IMR-90 (cell line): ENCODE measurements at regions not wholly inside any gene's neighbourhood (a gene's known extent, or its start where the extent isn't known, plus 50 kb on each side); places are given as distances from the start of the nearest gene placed in this dataset.

Source experiments
- ATAC-seq: fragments of 200-7000 bp; cut with Tn5 transposase; 2 replicates; pipeline ENCODE4 v1.9.1; 2020; ENCODE audit warnings: low read depth, mild to moderate bottlenecking, moderate library complexity
- BruUV-seq: library from RNA; stranded (reverse); fragments of 400-500 nt; replicated peaks from 2 replicates; lab custom pipeline; 2021; lab: Mats Ljungman, UMichigan
- CTCF ChIA-PET: fragments of 300-600 bp; formaldehyde crosslinking; extraction: SDS; loops from one replicate; lab custom pipeline; 2021; ENCODE audit warnings: antibody characterized with exemption; lab: Yijun Ruan, JAX
- POLR2A ChIA-PET: fragments of 300-600 bp; sonication (Branson Sonifier 250); formaldehyde crosslinking; loops from one replicate; lab custom pipeline; 2022; ENCODE audit warnings: antibody characterized with exemption; ENCODE audit not compliant: unreplicated experiment; lab: Charles Lee
- DNase-seq: peaks from one replicate; pipeline ENCODE4 v3.0.0; 2013
- H2AFZ ChIP-seq: replicated peaks from 2 replicates; pipeline ENCODE3; 2013; ENCODE audit warnings: low read length, mild to moderate bottlenecking; ENCODE audit not compliant: poor library complexity
- H2AK5ac ChIP-seq: 2 replicates; pipeline ENCODE4 v1.6.1; 2013; ENCODE audit warnings: low read depth, low read length, inconsistent platforms
- H2AK9ac ChIP-seq: replicated peaks from 2 replicates; pipeline ENCODE3; 2013; ENCODE audit warnings: mild to moderate bottlenecking, low read depth, low read length, moderate library complexity; ENCODE audit not compliant: poor library complexity
- H2BK120ac ChIP-seq: 2 replicates; pipeline ENCODE4 v1.6.1; 2013; ENCODE audit warnings: low read depth, low read length, inconsistent platforms
- H2BK15ac ChIP-seq: 3 replicates; pipeline ENCODE4 v1.6.1; 2013; ENCODE audit warnings: low read depth, low read length, inconsistent platforms
- H2BK20ac ChIP-seq: 2 replicates; pipeline ENCODE4 v1.6.1; 2013; ENCODE audit warnings: low read depth, mild to moderate bottlenecking, inconsistent platforms, low read length, moderate library complexity
- H2BK5ac ChIP-seq: 2 replicates; pipeline ENCODE4 v1.6.1; 2013; ENCODE audit warnings: mild to moderate bottlenecking, low read depth, low read length, inconsistent platforms; ENCODE audit not compliant: poor library complexity, severe bottlenecking
- H3K14ac ChIP-seq: replicated peaks from 2 replicates; pipeline ENCODE4 v1.6.1; 2013; ENCODE audit warnings: low read depth, low read length, inconsistent platforms
- H3K18ac ChIP-seq: 2 replicates; pipeline ENCODE4 v1.6.1; 2013; ENCODE audit warnings: low read depth, low read length, control low read depth
- H3K23ac ChIP-seq: 2 replicates; pipeline ENCODE4 v1.6.1; 2013; ENCODE audit warnings: low read depth, low read length, inconsistent platforms
- H3K27ac ChIP-seq: 2 replicates; pipeline ENCODE4 v1.5.1; 2013; ENCODE audit warnings: mild to moderate bottlenecking, control low read depth, low read length; ENCODE audit not compliant: insufficient read depth
- H3K27me3 ChIP-seq: 2 replicates; pipeline ENCODE4 v1.6.1; 2013; ENCODE audit warnings: low read length; ENCODE audit not compliant: control insufficient read depth, insufficient read depth
- H3K36me3 ChIP-seq: 2 replicates; pipeline ENCODE4 v1.6.1; 2013; ENCODE audit warnings: low read length, mixed read lengths; ENCODE audit not compliant: control insufficient read depth, insufficient read depth
- H3K4ac ChIP-seq: 2 replicates; pipeline ENCODE4 v1.6.1; 2013; ENCODE audit warnings: low read depth, low read length, inconsistent platforms
- H3K4me1 ChIP-seq: 2 replicates; pipeline ENCODE4 v1.6.1; 2013; ENCODE audit warnings: low read length, mixed read lengths; ENCODE audit not compliant: control insufficient read depth, insufficient read depth
- H3K4me2 ChIP-seq: 2 replicates; pipeline ENCODE4 v1.6.1; 2013; ENCODE audit warnings: low read depth, mild to moderate bottlenecking, control low read depth, low read length, moderate library complexity
- H3K4me3 ChIP-seq: 2 replicates; pipeline ENCODE4 v1.5.1; 2013; ENCODE audit warnings: low read depth, mild to moderate bottlenecking, control low read depth, low read length, moderate library complexity; ENCODE audit not compliant: insufficient read depth
- H3K56ac ChIP-seq: 2 replicates; pipeline ENCODE4 v1.6.1; 2013; ENCODE audit warnings: low read length, inconsistent platforms; ENCODE audit not compliant: insufficient read depth; ENCODE audit errors: extremely low read depth
- H3K79me1 ChIP-seq, 2 experiments: 2 replicates each; pipeline ENCODE4 v1.6.1; 2013; ENCODE audit warnings: low read length in 2 of 2, inconsistent platforms in 1 of 2, low read depth in 1 of 2
- H3K9ac ChIP-seq: 2 replicates; pipeline ENCODE4 v1.6.1; 2013; ENCODE audit warnings: low read depth, low read length, control low read depth
- H3K9me1 ChIP-seq: 2 replicates; pipeline ENCODE4 v1.6.1; 2013; ENCODE audit warnings: low read length, inconsistent platforms; ENCODE audit not compliant: insufficient read depth
- H3K9me3 ChIP-seq: 2 replicates; pipeline ENCODE4 v1.6.1; 2013; ENCODE audit warnings: low read length; ENCODE audit not compliant: control insufficient read depth, insufficient read depth
- H4K20me1 ChIP-seq: 2 replicates; pipeline ENCODE4 v1.6.1; 2013; ENCODE audit warnings: low read length, inconsistent platforms; ENCODE audit not compliant: insufficient read depth
- H4K5ac ChIP-seq: 2 replicates; pipeline ENCODE4 v1.6.1; 2013; ENCODE audit warnings: mild to moderate bottlenecking, low read depth, low read length, control low read depth
- H4K8ac ChIP-seq, 2 experiments: 2 replicates each; pipeline ENCODE4 v1.6.1; 2013; ENCODE audit warnings: low read depth in 2 of 2, low read length in 2 of 2, control low read depth in 1 of 2, inconsistent platforms in 1 of 2
- H4K91ac ChIP-seq: 2 replicates; pipeline ENCODE4 v1.6.1; 2013; ENCODE audit warnings: low read depth, low read length, inconsistent platforms; ENCODE audit not compliant: insufficient read depth
- BHLHE40 ChIP-seq: fragments of 150-350 bp; IDR thresholded peaks from 2 replicates; pipeline ENCODE4 v1.6.1; 2016; ENCODE audit warnings: mild to moderate bottlenecking, low read depth, low read length
- CEBPB ChIP-seq: IDR thresholded peaks from 2 replicates; pipeline ENCODE4 v1.6.1; 2012; ENCODE audit warnings: low read depth, low read length, improper control_type of control experiment
- CHD1 ChIP-seq: IDR thresholded peaks from 2 replicates; pipeline ENCODE4 v1.6.1; 2012; ENCODE audit warnings: low read depth, low read length, improper control_type of control experiment
- MXI1 ChIP-seq: IDR thresholded peaks from 2 replicates; pipeline ENCODE4 v1.6.1; 2012; ENCODE audit warnings: low read depth, mild to moderate bottlenecking, low read length, moderate library complexity, borderline replicate concordance
- dilution Hi-C: fragments of 300-500 bp; cut with HindIII; formaldehyde crosslinking; loops from one replicate; pipeline ENCODE4 v1.14.3; 2018; ENCODE audit warnings: low sequenced_read_pairs; ENCODE audit not compliant: unreplicated experiment
- in situ Hi-C: fragments of 300-500 bp; cut with MboI; formaldehyde crosslinking; loops from 3 replicates; pipeline ENCODE4 v1.14.3; 2019; ENCODE audit warnings: low sequenced_read_pairs, inconsistent platforms, mixed read lengths
- intact Hi-C: fragments of 100-400 bp; cut with micrococcal nuclease; formaldehyde crosslinking; loops from 2 replicates; pipeline ENCODE4 v1.10.0; 2022

DNA sequence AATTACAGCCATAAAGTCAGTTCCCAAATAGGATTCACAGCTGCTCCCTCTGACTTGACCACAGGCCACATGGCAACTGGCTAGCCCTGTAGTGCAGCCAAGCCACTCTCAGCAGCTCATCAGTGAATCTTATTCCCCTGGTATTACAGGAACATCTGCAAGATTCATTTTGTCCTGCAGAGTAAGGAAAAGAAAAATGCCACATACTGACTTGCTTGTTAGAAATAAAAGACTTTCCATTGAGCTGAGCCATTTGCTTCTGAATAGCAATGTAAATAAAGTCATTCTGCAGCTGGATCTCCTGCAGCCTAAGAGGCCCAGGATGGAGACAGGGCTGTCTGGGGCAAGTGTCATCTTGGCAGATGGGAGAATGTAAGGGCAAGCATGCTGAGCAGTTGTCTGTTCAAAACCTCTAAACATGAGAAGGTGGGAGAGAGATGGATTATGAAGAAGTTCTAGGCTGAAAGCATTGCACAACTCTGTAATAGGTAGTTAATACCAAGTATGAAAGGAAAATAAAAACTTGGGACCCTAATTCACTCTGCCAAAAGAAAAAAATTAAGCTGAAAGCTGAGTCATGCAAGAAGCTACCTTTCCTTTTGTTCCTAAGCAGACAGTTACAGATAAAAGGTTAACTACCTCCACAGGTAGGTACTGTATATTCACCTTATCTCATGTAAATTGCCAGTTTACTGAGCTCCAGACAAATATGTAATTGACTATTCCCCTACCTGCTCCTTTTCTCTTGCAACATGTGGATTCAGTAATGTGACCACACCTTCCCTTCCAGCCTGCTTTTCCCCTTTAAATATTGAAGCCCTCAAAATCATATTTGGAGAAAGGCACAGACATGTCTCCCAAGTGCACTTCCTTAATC lies 244.4 kb upstream of the RAI14 start:
- H3K27ac ChIP-seq, result no peak overlapping the region
- no peak overlapping the region for H3K4me3 ChIP-seq
- H3K18ac ChIP-seq, result peak overlapping the region; percentile 17; the same call in 1 of the 2 replicates
- TF ChIP-seq MXI1, result no peak
- peak; percentile 62 for TF ChIP-seq CEBPB
- TF ChIP-seq CHD1, result no peak
- TF ChIP-seq BHLHE40, result no peak
- H2AK5ac ChIP-seq, result peak overlapping the region; percentile 71; the same call in 1 of the 2 replicates
- no peak overlapping the region for H3K56ac ChIP-seq
- peak overlapping the region; percentile 87 for H3K23ac ChIP-seq
- peak overlapping the region; percentile 58 to 60; a peak in 3 of 4 replicates for H4K8ac ChIP-seq
- no peaks in the 10 kb centered on the region for H3K9me3 ChIP-seq
- H2BK20ac ChIP-seq, result peak overlapping the region; percentile 86
- peak overlapping the region; percentile 93 for H3K4ac ChIP-seq
- no peak overlapping the region for H2AK9ac ChIP-seq
- no peak overlapping the region for H4K5ac ChIP-seq
- CTCF ChIA-PET, result interaction anchor here (0.5 to 0.6 kb wide), 2 partner anchors 443 to 1579 kb away, joined by 3 to 4 read pairs; no protein-coding TSS in a partner anchor
- H3K14ac ChIP-seq, result no peak overlapping the region
- 0 out of 2 replicates have a peak, but pooled peaks cover 7% of the 10 kb centered on the region for H3K9me1 ChIP-seq
- ATAC-seq (peak; percentile 57), DNase-seq (peak; percentile 47)
- H4K20me1 ChIP-seq, result no peaks in the 10 kb centered on the region
- POLR2A ChIA-PET, result no interaction called here
- H3K79me1 ChIP-seq, result no peaks in the 10 kb centered on the region
- dilution Hi-C loops, result no loop called here
- H2BK5ac ChIP-seq, result peak overlapping the region; percentile 1
- H2BK15ac ChIP-seq, result peak overlapping the region; percentile 75; the same call in 2 of the 3 replicates
- no peak overlapping the region for H3K9ac ChIP-seq
- peak overlapping the region; percentile 97 for H2BK120ac ChIP-seq
- H3K4me2 ChIP-seq, result peak overlapping the region; percentile 16; the same call in 1 of the 2 replicates
- no peaks in the 10 kb centered on the region for H3K27me3 ChIP-seq
- BruUV-seq, result no TSS peak
- H3K36me3 ChIP-seq, result no peaks in the 10 kb centered on the region
- H4K91ac ChIP-seq, result peak overlapping the region; percentile 73
- intact Hi-C loops, result no loop called here
- H3K4me1 ChIP-seq, result peaks cover 13% of the 10 kb centered on the region
- in situ Hi-C loops, result no loop called here
- H2AFZ ChIP-seq, result peak overlapping the region; percentile 70
